ENCODE measurements at regions not wholly inside any gene's neighbourhood (a gene's known extent, or its start where the extent isn't known, plus 50 kb on each side); places are given as distances from the start of the nearest gene placed in this dataset.

DNA sequence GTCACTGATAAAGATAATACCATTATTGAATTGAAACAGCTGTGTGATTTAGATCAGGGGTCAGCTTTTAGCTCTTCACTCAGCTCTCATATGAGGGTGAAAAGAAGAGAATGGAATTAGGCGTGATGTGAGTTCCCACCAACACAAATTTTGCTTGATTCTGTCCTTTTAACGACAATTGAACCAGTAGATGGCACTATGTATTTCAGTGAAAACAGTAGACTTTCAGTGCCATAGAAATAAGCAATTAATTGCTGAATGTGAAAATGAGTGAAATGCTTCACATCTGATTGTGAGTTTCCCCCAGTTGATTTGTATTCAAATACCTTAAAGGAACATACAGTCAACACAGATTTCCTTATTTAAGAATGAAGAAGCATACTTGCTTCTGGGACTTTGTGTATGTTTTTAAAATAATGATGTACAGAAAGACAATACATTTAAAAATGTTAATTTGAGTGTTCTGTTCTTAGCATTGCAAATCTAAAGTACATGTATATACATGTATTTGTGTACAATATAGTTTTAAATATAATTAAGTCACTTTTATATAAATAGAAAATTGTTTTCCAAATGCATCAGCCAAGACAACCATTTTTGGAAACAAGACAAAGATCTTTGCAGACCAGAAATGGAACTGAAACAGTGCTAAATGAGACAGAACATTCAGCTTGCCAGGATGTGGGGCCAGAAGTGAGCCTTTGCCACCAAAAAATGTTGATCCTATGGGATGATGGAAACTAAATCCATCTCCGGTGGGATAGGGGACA lies 178.8 kb downstream of the SNCA start:
- no peak overlapping the region for H3K27ac ChIP-seq

DNA sequence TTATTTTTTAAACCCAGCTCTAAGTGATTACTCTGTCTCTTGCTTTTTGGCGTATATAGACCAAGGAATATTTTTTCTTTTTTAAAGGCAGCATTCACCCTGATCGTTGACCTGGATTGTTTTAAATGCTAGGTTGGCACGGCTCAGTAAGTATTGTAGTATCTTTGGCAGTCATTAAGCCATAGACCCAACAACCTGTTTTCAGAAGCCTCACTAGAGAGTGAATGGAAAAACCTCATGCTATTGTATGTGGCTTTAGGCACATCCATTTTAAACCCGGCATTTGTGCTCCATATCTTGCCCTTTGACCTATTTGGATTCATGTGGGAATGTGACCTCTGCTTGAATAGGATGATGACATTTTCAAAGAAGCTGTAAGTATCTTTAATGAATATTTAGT lies 183.9 kb downstream of the SNCA start:
- Histone ChIP-seq H3K27me3 (replicated peaks; ENCODE audit: insufficient read depth) (no peaks in the 10 kb centered on the region), H3K27ac (no peak overlapping the region), H3K36me3 (no peaks in the 10 kb centered on the region), H3K9me3 (no peaks in the 10 kb centered on the region), H3K4me1 (replicated peaks) (no peaks in the 10 kb centered on the region), H3K4me3 (no peak overlapping the region)
- 59% methylated on average over 4 of the region's 4 CpGs for WGBS
- DNase-seq (ENCODE audit: low spot score): no peak
- intact Hi-C loops (cut with DNase I): no loop called here
- TF ChIP-seq POLR2AphosphoS5 (IDR thresholded peaks at IDR 0.05) (no peak), POLR2A (IDR thresholded peaks at IDR 0.05) (no peak)
- TF ChIP-seq, protein P1, sequence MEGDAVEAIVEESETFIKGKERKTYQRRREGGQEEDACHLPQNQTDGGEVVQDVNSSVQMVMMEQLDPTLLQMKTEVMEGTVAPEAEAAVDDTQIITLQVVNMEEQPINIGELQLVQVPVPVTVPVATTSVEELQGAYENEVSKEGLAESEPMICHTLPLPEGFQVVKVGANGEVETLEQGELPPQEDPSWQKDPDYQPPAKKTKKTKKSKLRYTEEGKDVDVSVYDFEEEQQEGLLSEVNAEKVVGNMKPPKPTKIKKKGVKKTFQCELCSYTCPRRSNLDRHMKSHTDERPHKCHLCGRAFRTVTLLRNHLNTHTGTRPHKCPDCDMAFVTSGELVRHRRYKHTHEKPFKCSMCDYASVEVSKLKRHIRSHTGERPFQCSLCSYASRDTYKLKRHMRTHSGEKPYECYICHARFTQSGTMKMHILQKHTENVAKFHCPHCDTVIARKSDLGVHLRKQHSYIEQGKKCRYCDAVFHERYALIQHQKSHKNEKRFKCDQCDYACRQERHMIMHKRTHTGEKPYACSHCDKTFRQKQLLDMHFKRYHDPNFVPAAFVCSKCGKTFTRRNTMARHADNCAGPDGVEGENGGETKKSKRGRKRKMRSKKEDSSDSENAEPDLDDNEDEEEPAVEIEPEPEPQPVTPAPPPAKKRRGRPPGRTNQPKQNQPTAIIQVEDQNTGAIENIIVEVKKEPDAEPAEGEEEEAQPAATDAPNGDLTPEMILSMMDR (IDR thresholded peaks at IDR 0.05): no peak

More for the DNA sequence above, 178.8 kb downstream of the SNCA start:
- WGBS: 42% methylated on average over 3 of the region's 3 CpGs
- DNase-seq (ENCODE audit: low spot score): no peak
- Histone ChIP-seq H3K4me3 (no peak overlapping the region), H3K36me3 (no peaks in the 10 kb centered on the region), H3K4me1 (replicated peaks) (no peaks in the 10 kb centered on the region), H3K27me3 (replicated peaks; ENCODE audit: insufficient read depth) (no peaks in the 10 kb centered on the region), H3K9me3 (no peaks in the 10 kb centered on the region)
- intact Hi-C loops (cut with DNase I): no loop called here
- no peak for TF ChIP-seq POLR2AphosphoS5 (IDR thresholded peaks at IDR 0.05)
- TF ChIP-seq POLR2A (IDR thresholded peaks at IDR 0.05): no peak
- TF ChIP-seq, protein P1 (IDR thresholded peaks at IDR 0.05): peak in 3 of 4 experiments; percentile 24 to 44 (median 41)

DNA sequence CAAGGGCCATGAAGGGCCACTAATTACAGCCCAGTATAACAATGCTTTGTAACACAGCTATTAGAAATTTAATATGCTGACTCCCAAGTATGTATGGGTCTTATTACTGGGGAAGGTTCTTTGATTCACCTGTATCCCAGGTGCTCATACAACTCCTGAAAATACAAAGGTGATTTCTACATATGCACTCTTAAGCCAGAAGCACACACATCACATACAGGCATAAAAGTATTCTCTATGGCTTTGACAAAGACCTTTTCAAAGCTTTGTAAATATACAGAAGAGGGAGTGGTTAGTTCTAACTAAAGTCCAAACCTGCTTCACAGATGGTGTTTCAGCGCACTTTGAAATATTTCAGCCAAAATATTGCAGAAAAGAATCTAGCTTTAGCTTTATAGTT lies 191.5 kb downstream of the SNCA start:
- H3K4me1 ChIP-seq (replicated peaks): no peaks in the 10 kb centered on the region
- H3K4me3 ChIP-seq: no peak overlapping the region
- H3K9me3 ChIP-seq: no peaks in the 10 kb centered on the region
- no peak for DNase-seq (ENCODE audit: low spot score)
- H3K36me3 ChIP-seq: no peaks in the 10 kb centered on the region
- intact Hi-C loops (cut with DNase I): no loop called here
- TF ChIP-seq POLR2AphosphoS5 (IDR thresholded peaks at IDR 0.05): no peak
- no peak for TF ChIP-seq POLR2A (IDR thresholded peaks at IDR 0.05)
- TF ChIP-seq, protein P1 (IDR thresholded peaks at IDR 0.05): no peak
- 56% methylated on average over 1 of the region's 1 CpG for WGBS
- no peaks in the 10 kb centered on the region for H3K27me3 ChIP-seq (replicated peaks; ENCODE audit: insufficient read depth)
- no peak overlapping the region for H3K27ac ChIP-seq

DNA sequence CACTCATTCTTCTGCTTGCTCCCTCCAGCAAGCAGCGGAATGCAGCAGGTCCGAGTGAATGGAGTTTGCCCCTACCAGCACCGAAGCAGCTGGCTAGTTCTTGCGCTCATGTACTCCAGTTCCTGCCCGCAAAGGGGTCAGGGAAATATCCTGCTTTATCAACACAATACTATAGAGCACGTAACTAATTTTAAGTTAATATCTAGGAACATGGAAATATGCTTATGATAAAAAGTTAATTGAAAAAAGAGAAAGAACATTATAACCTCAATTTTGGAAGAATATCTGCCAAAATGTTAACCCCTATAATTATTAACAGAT lies 195.6 kb downstream of the SNCA start:
- 49% methylated on average over 6 of the region's 6 CpGs for WGBS
- TF ChIP-seq, protein P1 (IDR thresholded peaks at IDR 0.05): no peak
- TF ChIP-seq POLR2AphosphoS5 (IDR thresholded peaks at IDR 0.05) (no peak), POLR2A (IDR thresholded peaks at IDR 0.05) (no peak)
- H3K36me3 ChIP-seq: no peaks in the 10 kb centered on the region
- H3K9me3 ChIP-seq: no peaks in the 10 kb centered on the region
- no peaks in the 10 kb centered on the region for H3K27me3 ChIP-seq (replicated peaks; ENCODE audit: insufficient read depth)
- intact Hi-C loops (cut with DNase I): no loop called here
- no peak for DNase-seq (ENCODE audit: low spot score)
- H3K4me1 ChIP-seq (replicated peaks): no peaks in the 10 kb centered on the region
- H3K4me3 ChIP-seq: no peak overlapping the region
- no peak overlapping the region for H3K27ac ChIP-seq

Data from prostate gland (tissue), 2 donors.